Activated naive CD4-positive, alpha-beta T cell treated with anti-CD3 and anti-CD28 coated beads, Interleukin-2, amount 50 U/mL, for 72 hours (primary cell): ENCODE measurements at regions not wholly inside any gene's neighbourhood (a gene's known extent, or its start where the extent isn't known, plus 50 kb on each side); places are given as distances from the start of the nearest gene placed in this dataset.

Experiments
- ATAC-seq, 2 donors: fragments of 150-1000 bp; cut with Tn5 transposase; 2 replicates each; pipeline ENCODE4 v1.10.0; 2021; ENCODE audit warnings: mild to moderate bottlenecking in 2 of 2, moderate library complexity in 2 of 2
- DNase-seq, 2 donors: peaks; one replicate each; pipeline ENCODE4 v3.0.0; 2021 to 2022; ENCODE audit warnings: low spot score in 2 of 2
- H3K27ac Mint-ChIP-seq, 2 donors: one replicate each; pipeline ENCODE4 v1.8.0; 2022; ENCODE audit warnings: mild to moderate bottlenecking in 2 of 2, mixed read lengths in 2 of 2
- H3K36me3 Mint-ChIP-seq, 2 donors: one replicate each; pipeline ENCODE4 v1.8.0; 2022; ENCODE audit warnings: mixed read lengths in 2 of 2
- H3K9me3 Mint-ChIP-seq, 2 donors: one replicate each; pipeline ENCODE4 v1.8.0; 2022; ENCODE audit warnings: mixed read lengths in 2 of 2

- DNase-seq, result no peak
- no peak overlapping the region for H3K27ac Mint-ChIP-seq
- peaks cover 0 to 6% of the 10 kb centered on the region in 2 donors for H3K36me3 Mint-ChIP-seq
- peaks cover 7 to 8% of the 10 kb centered on the region in 2 donors for H3K9me3 Mint-ChIP-seq
- no peak for ATAC-seq
Observed at GRCh38 chr1:87926131-87926830, 597.6 kb downstream of the LMO4 start.

- Mint-ChIP-seq H3K9me3 (peaks cover 7 to 9% of the 10 kb centered on the region in 2 donors), H3K36me3 (peaks cover 0 to 6% of the 10 kb centered on the region in 2 donors), H3K27ac (no peak overlapping the region)
- DNase-seq (no peak), ATAC-seq (no peak)
Observed at GRCh38 chr1:87926921-87927320, 598.2 kb downstream of the LMO4 start.

- H3K36me3 Mint-ChIP-seq, result peaks cover 0 to 6% of the 10 kb centered on the region in 2 donors
- H3K9me3 Mint-ChIP-seq, result peaks cover 7 to 9% of the 10 kb centered on the region in 2 donors
- no peak overlapping the region for H3K27ac Mint-ChIP-seq
- no peak for ATAC-seq
- no peak for DNase-seq
Observed at GRCh38 chr1:87927391-87928280, 599.0 kb downstream of the LMO4 start.

- Mint-ChIP-seq H3K9me3 (peaks cover 7 to 9% of the 10 kb centered on the region in 2 donors), H3K36me3 (peaks cover 0 to 6% of the 10 kb centered on the region in 2 donors)
Observed at GRCh38 chr1:87928623-87929022, 599.9 kb downstream of the LMO4 start.

GRCh38 chr1:87929906-87930305 is 601.2 kb downstream of the LMO4 start:
- no peak for ATAC-seq
- Mint-ChIP-seq H3K9me3 (peaks cover 7 to 9% of the 10 kb centered on the region in 2 donors), H3K36me3 (peaks cover 0 to 6% of the 10 kb centered on the region in 2 donors), H3K27ac (no peak overlapping the region)
- no peak for DNase-seq

More at GRCh38 chr1:87928623-87929022, 599.9 kb downstream of the LMO4 start:
- no peak overlapping the region for H3K27ac Mint-ChIP-seq
- DNase-seq (no peak), ATAC-seq (no peak)

GRCh38 chr1:87930796-87931195 is 602.1 kb downstream of the LMO4 start:
- H3K27ac Mint-ChIP-seq, result no peak overlapping the region
- H3K9me3 Mint-ChIP-seq, result peaks cover 7 to 9% of the 10 kb centered on the region in 2 donors
- H3K36me3 Mint-ChIP-seq, result peaks cover 0 to 6% of the 10 kb centered on the region in 2 donors
- ATAC-seq (no peak), DNase-seq (no peak)

- ATAC-seq, result no peak
- Mint-ChIP-seq H3K9me3 (peaks cover 7 to 9% of the 10 kb centered on the region in 2 donors), H3K36me3 (peaks cover 0 to 6% of the 10 kb centered on the region in 2 donors), H3K27ac (no peak overlapping the region)
- DNase-seq, result no peak
Observed at GRCh38 chr1:87933171-87933570, 604.5 kb downstream of the LMO4 start.

GRCh38 chr1:87935130-87935529 is 606.5 kb downstream of the LMO4 start:
- H3K9me3 Mint-ChIP-seq, result peaks cover 7 to 12% of the 10 kb centered on the region in 2 donors
- no peak for ATAC-seq
- H3K36me3 Mint-ChIP-seq, result peaks cover 0 to 6% of the 10 kb centered on the region in 2 donors
- no peak for DNase-seq
- no peak overlapping the region for H3K27ac Mint-ChIP-seq

GRCh38 chr1:87937831-87938395 is 609.2 kb downstream of the LMO4 start:
- H3K9me3 Mint-ChIP-seq, result peaks cover 0 to 3% of the 10 kb centered on the region in 2 donors
- no peak for ATAC-seq
- no peaks in the 10 kb centered on the region for H3K36me3 Mint-ChIP-seq
- DNase-seq, result no peak
- H3K27ac Mint-ChIP-seq, result no peak overlapping the region

GRCh38 chr1:87938631-87939030 is 610.0 kb downstream of the LMO4 start:
- Mint-ChIP-seq H3K36me3 (no peaks in the 10 kb centered on the region), H3K27ac (no peak overlapping the region), H3K9me3 (peaks cover 0 to 3% of the 10 kb centered on the region in 2 donors)
- no peak for ATAC-seq
- no peak for DNase-seq

- peaks cover 0 to 3% of the 10 kb centered on the region in 2 donors for H3K9me3 Mint-ChIP-seq
- ATAC-seq, result no peak
- no peaks in the 10 kb centered on the region for H3K36me3 Mint-ChIP-seq
- DNase-seq, result no peak
- H3K27ac Mint-ChIP-seq, result no peak overlapping the region
Observed at GRCh38 chr1:87939444-87939843, 610.8 kb downstream of the LMO4 start.

GRCh38 chr1:87940421-87940820 is 611.7 kb downstream of the LMO4 start:
- Mint-ChIP-seq H3K9me3 (peaks cover 0 to 3% of the 10 kb centered on the region in 2 donors), H3K27ac (no peak overlapping the region), H3K36me3 (no peaks in the 10 kb centered on the region)
- ATAC-seq, result no peak
- DNase-seq, result no peak

GRCh38 chr1:87941337-87941946 is 612.8 kb downstream of the LMO4 start:
- peaks cover 0 to 3% of the 10 kb centered on the region in 2 donors for H3K9me3 Mint-ChIP-seq
- H3K27ac Mint-ChIP-seq, result no peak overlapping the region
- H3K36me3 Mint-ChIP-seq, result no peaks in the 10 kb centered on the region
- DNase-seq (no peak), ATAC-seq (no peak)

- Mint-ChIP-seq H3K36me3 (no peaks in the 10 kb centered on the region), H3K27ac (no peak overlapping the region), H3K9me3 (peaks cover 0 to 3% of the 10 kb centered on the region in 2 donors)
- no peak for ATAC-seq
- DNase-seq, result no peak
Observed at GRCh38 chr1:87942165-87942564, 613.5 kb downstream of the LMO4 start.

- no peak overlapping the region for H3K27ac Mint-ChIP-seq
- ATAC-seq, result no peak
- no peaks in the 10 kb centered on the region for H3K9me3 Mint-ChIP-seq
- no peak for DNase-seq
- no peaks in the 10 kb centered on the region for H3K36me3 Mint-ChIP-seq
Observed at GRCh38 chr1:87949711-87950110, 621.0 kb downstream of the LMO4 start.

- Mint-ChIP-seq H3K27ac (no peak overlapping the region), H3K9me3 (no peaks in the 10 kb centered on the region), H3K36me3 (no peaks in the 10 kb centered on the region)
- DNase-seq (no peak), ATAC-seq (no peak)
Observed at GRCh38 chr1:87950369-87950768, 621.7 kb downstream of the LMO4 start.

- Mint-ChIP-seq H3K36me3 (no peaks in the 10 kb centered on the region), H3K27ac (no peak overlapping the region), H3K9me3 (no peaks in the 10 kb centered on the region)
- no peak for ATAC-seq
- no peak for DNase-seq
Observed at GRCh38 chr1:87951409-87951808, 622.7 kb downstream of the LMO4 start.
